ENCODE measurements at regions not wholly inside any gene's neighbourhood (a gene's known extent, or its start where the extent isn't known, plus 50 kb on each side); places are given as distances from the start of the nearest gene placed in this dataset.

DNA sequence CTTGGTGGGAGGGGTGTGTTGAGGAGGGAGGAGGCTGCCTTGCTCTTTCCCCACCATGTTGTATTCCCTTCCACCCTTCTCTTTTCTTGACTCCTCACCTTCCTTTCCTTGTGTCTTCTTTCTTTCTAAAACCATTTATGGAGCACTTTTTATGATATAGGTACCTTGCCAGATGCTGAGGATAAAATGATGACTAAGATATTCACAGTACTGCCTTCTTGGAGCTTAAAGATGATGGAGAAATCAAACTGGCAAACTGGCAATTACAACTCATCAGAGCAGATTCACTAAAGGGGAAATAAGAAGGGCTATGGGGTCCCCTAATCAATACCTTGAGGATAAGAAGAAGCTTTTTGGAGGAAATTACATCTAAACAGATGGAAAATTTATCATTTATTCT is 273.2 kb upstream of the MEF2C start:
- Histone ChIP-seq H2AFZ (ENCODE audit: low read depth, low read length) (no peak overlapping the region), H3K4me1 (ENCODE audit: insufficient read depth, low read length) (no peaks in the 10 kb centered on the region), H4K20me1 (ENCODE audit: insufficient read depth, low read length) (no peaks in the 10 kb centered on the region), H3K4me2 (ENCODE audit: low read length) (no peak overlapping the region), H3K79me2 (ENCODE audit: insufficient read depth, low read length) (no peaks in the 10 kb centered on the region), H3K9ac (ENCODE audit: low read length) (no peak overlapping the region), H3K4me3 (ENCODE audit: insufficient read depth, low read depth, low read length) (no peak overlapping the region), H3K9me3 (ENCODE audit: insufficient read depth, low read depth, low read length) (no peaks in the 10 kb centered on the region), H3K36me3 (ENCODE audit: insufficient read depth, low read length) (no peaks in the 10 kb centered on the region), H3K27me3 (ENCODE audit: insufficient read depth, low read length) (no peaks in the 10 kb centered on the region), H3K27ac (ENCODE audit: low read depth, low read length) (no peak overlapping the region)
- FAIRE-seq (no peak), DNase-seq (ENCODE audit: low read depth) (no peak)
- H3K4me1 Mint-ChIP-seq (ENCODE audit: low read depth, unreplicated experiment) = no peaks in the 10 kb centered on the region
- TF ChIP-seq, protein P1, sequence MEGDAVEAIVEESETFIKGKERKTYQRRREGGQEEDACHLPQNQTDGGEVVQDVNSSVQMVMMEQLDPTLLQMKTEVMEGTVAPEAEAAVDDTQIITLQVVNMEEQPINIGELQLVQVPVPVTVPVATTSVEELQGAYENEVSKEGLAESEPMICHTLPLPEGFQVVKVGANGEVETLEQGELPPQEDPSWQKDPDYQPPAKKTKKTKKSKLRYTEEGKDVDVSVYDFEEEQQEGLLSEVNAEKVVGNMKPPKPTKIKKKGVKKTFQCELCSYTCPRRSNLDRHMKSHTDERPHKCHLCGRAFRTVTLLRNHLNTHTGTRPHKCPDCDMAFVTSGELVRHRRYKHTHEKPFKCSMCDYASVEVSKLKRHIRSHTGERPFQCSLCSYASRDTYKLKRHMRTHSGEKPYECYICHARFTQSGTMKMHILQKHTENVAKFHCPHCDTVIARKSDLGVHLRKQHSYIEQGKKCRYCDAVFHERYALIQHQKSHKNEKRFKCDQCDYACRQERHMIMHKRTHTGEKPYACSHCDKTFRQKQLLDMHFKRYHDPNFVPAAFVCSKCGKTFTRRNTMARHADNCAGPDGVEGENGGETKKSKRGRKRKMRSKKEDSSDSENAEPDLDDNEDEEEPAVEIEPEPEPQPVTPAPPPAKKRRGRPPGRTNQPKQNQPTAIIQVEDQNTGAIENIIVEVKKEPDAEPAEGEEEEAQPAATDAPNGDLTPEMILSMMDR (IDR thresholded peaks at IDR 0.05; ENCODE audit: insufficient read depth, low read depth, low read length) = no peak
- no peak for TF ChIP-seq EZH2 (IDR thresholded peaks at IDR 0.05; ENCODE audit: insufficient read depth, low read length)
- H3K36me3 Mint-ChIP-seq (ENCODE audit: low read depth, unreplicated experiment) = no peaks in the 10 kb centered on the region
- H3K4me3 Mint-ChIP-seq (ENCODE audit: unreplicated experiment) = no peak overlapping the region
- H3K27me3 Mint-ChIP-seq (ENCODE audit: low read depth, unreplicated experiment) = no peaks in the 10 kb centered on the region
- peaks cover 7% of the 10 kb centered on the region for H3K9me3 Mint-ChIP-seq (ENCODE audit: unreplicated experiment)
- no peak overlapping the region for H3K27ac Mint-ChIP-seq (ENCODE audit: unreplicated experiment)

DNA sequence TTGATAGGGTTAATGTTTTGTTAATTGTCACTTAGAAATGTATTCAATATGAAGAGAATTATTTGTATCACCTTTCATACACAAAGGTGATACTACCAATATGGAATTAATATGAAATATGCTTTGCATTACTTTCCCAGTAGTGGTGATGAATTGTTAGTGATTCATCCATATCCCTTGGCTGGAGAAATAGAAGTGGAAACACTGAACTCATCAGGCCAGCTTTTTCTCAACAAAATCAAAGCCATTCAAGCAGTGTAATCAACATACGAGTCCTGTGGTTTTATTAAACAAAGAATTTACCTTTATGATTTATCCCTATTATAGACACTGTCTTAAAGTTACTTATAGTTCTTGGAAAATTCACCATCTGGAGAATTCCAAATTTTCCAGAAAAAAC is 264.0 kb upstream of the MEF2C start:
- H3K27ac ChIP-seq (ENCODE audit: low read depth, low read length) = no peak overlapping the region
- H3K79me2 ChIP-seq (ENCODE audit: insufficient read depth, low read length) = no peaks in the 10 kb centered on the region
- no peaks in the 10 kb centered on the region for H3K27me3 ChIP-seq (ENCODE audit: insufficient read depth, low read length)
- H3K4me3 Mint-ChIP-seq (ENCODE audit: unreplicated experiment) = no peak overlapping the region
- no peak overlapping the region for H2AFZ ChIP-seq (ENCODE audit: low read depth, low read length)
- H3K9me3 ChIP-seq (ENCODE audit: insufficient read depth, low read depth, low read length) = no peaks in the 10 kb centered on the region
- FAIRE-seq (no peak), DNase-seq (ENCODE audit: low read depth) (peak; percentile 18)
- H3K4me1 ChIP-seq (ENCODE audit: insufficient read depth, low read length) = no peaks in the 10 kb centered on the region
- no peak overlapping the region for H3K4me2 ChIP-seq (ENCODE audit: low read length)
- TF ChIP-seq EZH2 (IDR thresholded peaks at IDR 0.05; ENCODE audit: insufficient read depth, low read length) = no peak
- TF ChIP-seq, protein P1 (IDR thresholded peaks at IDR 0.05; ENCODE audit: insufficient read depth, low read depth, low read length) = no peak
- no peak overlapping the region for H3K27ac Mint-ChIP-seq (ENCODE audit: unreplicated experiment)
- H3K27me3 Mint-ChIP-seq (ENCODE audit: low read depth, unreplicated experiment) = no peaks in the 10 kb centered on the region
- no peaks in the 10 kb centered on the region for H3K4me1 Mint-ChIP-seq (ENCODE audit: low read depth, unreplicated experiment)
- H3K4me3 ChIP-seq (ENCODE audit: insufficient read depth, low read depth, low read length) = no peak overlapping the region
- no peaks in the 10 kb centered on the region for H4K20me1 ChIP-seq (ENCODE audit: insufficient read depth, low read length)
- no peak overlapping the region for H3K9ac ChIP-seq (ENCODE audit: low read length)
- H3K36me3 ChIP-seq (ENCODE audit: insufficient read depth, low read length) = no peaks in the 10 kb centered on the region
- no peaks in the 10 kb centered on the region for H3K9me3 Mint-ChIP-seq (ENCODE audit: unreplicated experiment)
- no peaks in the 10 kb centered on the region for H3K36me3 Mint-ChIP-seq (ENCODE audit: low read depth, unreplicated experiment)

DNA sequence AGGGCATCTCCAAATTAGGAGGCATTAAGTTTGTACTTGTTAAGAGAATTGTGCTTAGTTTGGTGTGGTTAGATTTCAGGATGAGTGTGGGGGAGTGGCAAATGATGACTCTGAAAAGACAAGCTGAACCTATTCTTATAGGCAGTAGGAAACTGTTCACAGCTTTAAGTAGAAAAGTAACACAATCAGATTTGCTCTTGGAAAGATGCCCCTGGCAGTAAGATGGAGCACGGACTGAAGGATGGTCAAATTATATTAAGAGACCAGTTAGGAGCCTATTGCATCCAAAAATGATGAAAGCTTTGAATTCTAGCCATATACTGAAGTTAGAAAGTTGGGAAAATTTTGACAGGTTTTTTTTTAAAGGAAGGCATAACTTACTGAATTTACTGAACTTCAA is 254.2 kb upstream of the MEF2C start:
- no peak for FAIRE-seq
- no peak for DNase-seq (ENCODE audit: low read depth)
- Histone ChIP-seq H3K36me3 (ENCODE audit: insufficient read depth, low read length) (no peaks in the 10 kb centered on the region), H3K4me3 (ENCODE audit: insufficient read depth, low read depth, low read length) (no peak overlapping the region), H3K27ac (ENCODE audit: low read depth, low read length) (no peak overlapping the region), H3K4me1 (ENCODE audit: insufficient read depth, low read length) (no peaks in the 10 kb centered on the region), H4K20me1 (ENCODE audit: insufficient read depth, low read length) (no peaks in the 10 kb centered on the region), H3K27me3 (ENCODE audit: insufficient read depth, low read length) (no peaks in the 10 kb centered on the region), H3K79me2 (ENCODE audit: insufficient read depth, low read length) (no peaks in the 10 kb centered on the region), H3K4me2 (ENCODE audit: low read length) (no peak overlapping the region), H2AFZ (ENCODE audit: low read depth, low read length) (no peak overlapping the region), H3K9me3 (ENCODE audit: insufficient read depth, low read depth, low read length) (no peaks in the 10 kb centered on the region), H3K9ac (ENCODE audit: low read length) (no peak overlapping the region)
- Mint-ChIP-seq H3K27ac (ENCODE audit: unreplicated experiment) (no peak overlapping the region), H3K4me3 (ENCODE audit: unreplicated experiment) (no peak overlapping the region), H3K9me3 (ENCODE audit: unreplicated experiment) (no peaks in the 10 kb centered on the region), H3K4me1 (ENCODE audit: low read depth, unreplicated experiment) (no peaks in the 10 kb centered on the region), H3K36me3 (ENCODE audit: low read depth, unreplicated experiment) (no peaks in the 10 kb centered on the region), H3K27me3 (ENCODE audit: low read depth, unreplicated experiment) (no peaks in the 10 kb centered on the region)
- no peak for TF ChIP-seq EZH2 (IDR thresholded peaks at IDR 0.05; ENCODE audit: insufficient read depth, low read length)
- TF ChIP-seq, protein P1 (IDR thresholded peaks at IDR 0.05; ENCODE audit: insufficient read depth, low read depth, low read length) = no peak
